NAMALWA (cell line): ENCODE measurements at regions not wholly inside any gene's neighbourhood (a gene's known extent, or its start where the extent isn't known, plus 50 kb on each side); places are given as distances from the start of the nearest gene placed in this dataset.
A peak's percentile ranks its signal among the peaks of the same experiment; 100 is the strongest.

ENCODE experiments used
- DNase-seq: peaks from one replicate; pipeline ENCODE4 v3.0.0-alpha.2; 2015; ENCODE audit warnings: low spot score

GRCh38 chr9:23590276-23591000 is 235.6 kb downstream of the ELAVL2 start:
- DNase-seq = peak; percentile 8

- DNase-seq = no peak
These were observed 231.6 kb downstream of the ELAVL2 start for GRCh38 chr9:23594421-23594820.

GRCh38 chr9:23596913-23597634 is 229.0 kb downstream of the ELAVL2 start:
- no peak for DNase-seq

GRCh38 chr9:23598994-23599393 is 227.0 kb downstream of the ELAVL2 start:
- DNase-seq = no peak

GRCh38 chr9:23603311-23603710 is 222.7 kb downstream of the ELAVL2 start:
- DNase-seq = no peak

- no peak for DNase-seq
These were observed 219.9 kb downstream of the ELAVL2 start for GRCh38 chr9:23606107-23606506.

DNA sequence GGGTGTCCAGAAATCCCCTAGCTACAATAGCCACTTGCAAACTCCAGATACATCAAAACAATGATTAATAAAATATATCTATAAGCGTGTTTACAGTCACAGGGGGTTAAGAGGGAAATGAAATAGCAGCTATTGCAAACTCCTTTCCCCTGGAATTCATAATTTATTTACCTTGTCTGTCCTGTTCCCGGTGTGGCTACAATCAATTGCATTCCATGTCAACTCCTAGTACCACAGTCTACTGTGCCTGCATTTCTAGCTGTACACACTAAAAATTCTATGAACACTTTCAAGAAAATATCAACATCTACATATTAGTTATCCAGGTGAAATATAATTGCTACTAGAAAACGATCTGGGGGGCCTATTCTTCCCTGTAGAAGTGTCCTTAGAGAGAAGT is 217.6 kb downstream of the ELAVL2 start:
- DNase-seq = no peak

DNA sequence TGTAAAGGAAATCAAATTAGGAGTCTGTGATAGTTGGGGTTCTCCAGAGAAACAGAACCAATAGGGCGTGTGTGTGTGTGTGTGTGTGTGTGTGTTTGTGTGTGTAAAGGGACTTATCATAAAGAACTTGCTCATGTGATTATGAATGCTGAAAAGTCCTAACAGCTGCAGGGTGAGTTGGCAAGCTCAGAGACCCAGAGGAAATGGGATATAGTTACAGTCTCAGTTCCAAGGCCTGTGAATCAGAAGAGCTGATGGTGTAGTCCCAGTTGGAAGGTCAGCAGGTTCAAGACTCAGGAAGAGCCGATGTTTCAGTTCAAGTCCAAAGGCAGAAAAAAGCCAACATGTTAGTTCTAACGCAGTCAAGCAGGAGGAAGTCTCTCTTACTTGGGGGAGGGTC is 214.2 kb downstream of the ELAVL2 start:
- DNase-seq = no peak

GRCh38 chr9:23615569-23615968 is 210.5 kb downstream of the ELAVL2 start:
- no peak for DNase-seq

GRCh38 chr9:23621188-23621587 is 204.9 kb downstream of the ELAVL2 start:
- no peak for DNase-seq

DNA sequence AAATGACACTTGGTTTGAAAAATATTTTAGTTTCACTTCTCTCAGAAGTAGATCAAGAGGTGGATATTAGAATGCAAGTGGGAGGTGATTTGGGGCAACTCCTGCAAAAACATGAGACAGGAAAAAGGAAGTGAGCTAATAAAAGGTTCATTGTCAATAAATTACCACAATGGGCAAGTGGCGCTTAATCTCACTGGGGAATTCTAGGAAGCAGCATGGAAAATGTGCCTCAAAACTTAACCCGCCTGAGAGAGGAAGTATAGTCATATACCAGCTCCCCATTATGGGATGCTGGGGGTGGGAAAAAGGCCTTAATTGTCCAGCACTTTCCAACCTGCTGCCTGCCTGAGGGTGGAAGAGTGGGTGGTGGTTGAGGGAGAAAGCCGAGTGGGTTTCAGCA is 204.1 kb downstream of the ELAVL2 start:
- DNase-seq = no peak

DNA sequence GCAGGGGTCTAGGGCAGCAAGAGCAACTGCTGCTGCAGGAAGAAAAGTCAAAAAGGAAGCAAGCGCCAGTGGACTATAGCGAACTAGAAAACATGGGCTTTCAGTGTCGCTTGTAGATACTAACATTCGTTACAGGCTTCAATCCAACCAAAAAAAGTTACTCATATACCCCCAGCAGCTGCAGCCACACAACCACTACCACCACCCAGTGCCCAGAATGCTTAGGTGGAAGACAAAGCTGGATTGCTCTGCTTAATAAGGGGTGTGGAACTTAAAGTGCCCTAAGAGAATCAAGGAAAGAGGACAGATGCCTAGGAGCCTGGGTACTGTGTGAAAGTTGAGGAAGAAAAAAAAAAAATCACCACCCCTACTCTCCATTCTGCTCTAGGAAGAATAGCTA is 203.6 kb downstream of the ELAVL2 start:
- DNase-seq = no peak

DNA sequence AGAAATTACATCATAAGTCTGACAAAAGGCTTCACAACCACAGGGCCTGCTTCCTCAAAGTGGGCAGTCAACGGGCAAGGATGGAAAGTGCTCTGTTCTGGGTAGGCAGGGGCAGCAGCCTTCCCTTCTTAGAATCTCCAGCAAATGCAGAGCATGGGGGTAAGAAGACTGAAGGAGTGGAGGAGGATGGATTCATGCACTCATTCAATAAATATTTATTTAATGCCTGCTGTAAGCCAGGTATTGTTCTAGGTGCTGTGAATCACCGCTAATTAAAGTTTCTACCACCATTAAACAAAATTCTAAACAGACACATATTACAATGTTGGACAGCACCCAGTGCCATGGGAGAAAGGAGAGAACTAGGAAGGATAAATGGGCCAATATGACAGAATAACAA is 195.6 kb downstream of the ELAVL2 start:
- no peak for DNase-seq

DNA sequence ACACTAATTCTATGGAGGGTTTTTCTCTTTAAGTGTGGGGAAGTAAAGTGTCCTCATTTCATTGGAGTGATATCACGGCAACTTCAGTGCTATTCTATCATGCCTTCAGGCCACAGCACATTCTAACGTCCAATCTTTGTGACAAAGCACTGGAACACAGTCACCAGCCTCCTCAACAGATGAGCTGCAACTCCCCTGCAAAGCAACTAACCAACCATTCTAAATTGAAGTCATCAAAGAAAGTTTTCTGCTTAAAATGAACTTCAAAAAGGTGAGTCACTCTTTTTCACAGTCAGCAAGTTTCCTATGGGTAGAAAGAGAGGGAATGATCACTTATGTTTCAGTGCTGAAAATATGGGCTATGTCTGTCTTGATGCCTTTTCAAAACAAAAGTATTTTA is 190.8 kb downstream of the ELAVL2 start:
- no peak for DNase-seq

DNA sequence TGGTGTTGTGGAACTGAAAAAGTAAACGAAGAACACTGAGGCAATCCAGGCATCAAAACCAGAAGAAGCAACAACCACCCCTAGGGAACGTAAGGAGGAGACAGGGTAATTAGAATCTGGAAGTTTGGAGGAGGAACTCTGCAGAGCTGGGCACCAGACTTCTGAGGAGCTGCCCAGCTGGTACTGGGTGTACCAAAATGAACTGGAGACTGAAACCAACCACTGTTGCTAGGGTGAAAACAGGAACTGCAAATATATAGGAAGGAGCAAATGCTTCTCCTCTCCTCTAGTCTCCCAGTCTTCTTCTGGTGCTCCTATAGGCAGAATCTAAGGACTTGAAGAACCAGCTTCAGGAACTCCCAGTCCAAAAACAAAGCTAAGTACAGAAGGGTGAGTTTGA is 189.8 kb downstream of the ELAVL2 start:
- DNase-seq = no peak

- no peak for DNase-seq
These were observed 188.0 kb downstream of the ELAVL2 start for GRCh38 chr9:23638011-23638410.

GRCh38 chr9:23638837-23639426 is 187.1 kb downstream of the ELAVL2 start:
- no peak for DNase-seq
